ENCODE measurements at regions not wholly inside any gene's neighbourhood (a gene's known extent, or its start where the extent isn't known, plus 50 kb on each side); places are given as distances from the start of the nearest gene placed in this dataset.

GRCh38 chr2:8004250-8004681 lies 677.6 kb upstream of the ID2 start (continued):
- TF ChIP-seq STAT6 (CRISPR knock-in tag; IDR thresholded peaks at IDR 0.05) (no peak), CBX3 (IDR thresholded peaks at IDR 0.05; ENCODE audit: borderline replicate concordance in 1 of 2, low read length in 2 of 2) (peak in 1 of 2 experiments; percentile 77; a peak in 2 of 3 replicates), ZNF3 (CRISPR knock-in tag; IDR thresholded peaks at IDR 0.05) (no peak), MEF2D (tag; conservative IDR thresholded peaks at IDR 0.05; ENCODE audit: low read depth) (peak; percentile 98), C11orf30 (IDR thresholded peaks at IDR 0.05; ENCODE audit: low read depth) (no peak), MCM2 (IDR thresholded peaks at IDR 0.05; ENCODE audit: low read depth) (no peak), SMAD4 (CRISPR knock-in tag; conservative IDR thresholded peaks at IDR 0.05) (peak; percentile 80), NFE2 (IDR thresholded peaks at IDR 0.05; ENCODE audit: low read depth) (peak; percentile 22), ZNF583 (CRISPR knock-in tag; IDR thresholded peaks at IDR 0.05) (no peak), TAL1 (IDR thresholded peaks at IDR 0.05) (peak; percentile 93), REST (IDR thresholded peaks at IDR 0.05; ENCODE audit: borderline replicate concordance) (no peak), REST (CRISPR knock-in tag; IDR thresholded peaks at IDR 0.05; ENCODE audit: low read depth) (no peak), ZBED1 (IDR thresholded peaks at IDR 0.05) (no peak), DPF2 (IDR thresholded peaks at IDR 0.05) (peak; percentile 93), CREM (IDR thresholded peaks at IDR 0.05; ENCODE audit: low read depth) (peak; percentile 98), ZNF395 (CRISPR knock-in tag; IDR thresholded peaks at IDR 0.05) (peak; percentile 83; the same call in 1 of the 2 replicates), MAFG (tag; conservative IDR thresholded peaks at IDR 0.05) (no peak), BRD9 (IDR thresholded peaks at IDR 0.05; ENCODE audit: low read depth, partially characterized antibody) (no peak), CBFA2T3 (IDR thresholded peaks at IDR 0.05) (peak; percentile 94), L3MBTL2 (IDR thresholded peaks at IDR 0.05) (peak; percentile 52; the same call in 1 of the 2 replicates), TFAM (CRISPR knock-in tag; conservative IDR thresholded peaks at IDR 0.05) (no peak)

Data from K562 (cell line).